GM19025 (cell line): ENCODE measurements at regions not wholly inside any gene's neighbourhood (a gene's known extent, or its start where the extent isn't known, plus 50 kb on each side); places are given as distances from the start of the nearest gene placed in this dataset.
A peak's percentile ranks its signal among the peaks of the same experiment; 100 is the strongest.

ENCODE experiments used
- ATAC-seq: cut with Tn5 transposase; IDR thresholded peaks from one replicate; pipeline ENCODE4 v1.9.1; 2021; ENCODE audit warnings: mild to moderate bottlenecking, low read depth, moderate library complexity; ENCODE audit not compliant: unreplicated experiment

- ATAC-seq = no peak
Measured at GRCh38 chr3:3689601-3690375, 109.4 kb upstream of the LRRN1 start.

GRCh38 chr3:3686907-3687648 lies 112.2 kb upstream of the LRRN1 start:
- ATAC-seq = no peak

GRCh38 chr3:3685721-3686120 lies 113.5 kb upstream of the LRRN1 start:
- no peak for ATAC-seq

GRCh38 chr3:3683261-3683660 lies 116.0 kb upstream of the LRRN1 start:
- ATAC-seq = no peak

GRCh38 chr3:3675801-3676200 lies 123.4 kb upstream of the LRRN1 start:
- ATAC-seq = no peak

GRCh38 chr3:3675186-3675585 lies 124.0 kb upstream of the LRRN1 start:
- ATAC-seq = no peak

- peak; percentile 99 for ATAC-seq
Measured at GRCh38 chr3:3666664-3667063, 132.6 kb upstream of the LRRN1 start.

- ATAC-seq = peak; percentile 42
Measured at GRCh38 chr3:3665961-3666640, 133.1 kb upstream of the LRRN1 start.

- ATAC-seq = no peak
Measured at GRCh38 chr3:3665546-3665945, 133.7 kb upstream of the LRRN1 start.

GRCh38 chr3:3664935-3665334 lies 134.3 kb upstream of the LRRN1 start:
- ATAC-seq = no peak

- no peak for ATAC-seq
Measured at GRCh38 chr3:3662610-3663009, 136.6 kb upstream of the LRRN1 start.

GRCh38 chr3:3654916-3655315 lies 144.3 kb upstream of the LRRN1 start:
- no peak for ATAC-seq

- ATAC-seq = no peak
Measured at GRCh38 chr3:3648988-3649679, 150.1 kb upstream of the LRRN1 start.

- ATAC-seq = no peak
Measured at GRCh38 chr3:3646934-3647333, 152.3 kb upstream of the LRRN1 start.

- peak; percentile 80 for ATAC-seq
Measured at GRCh38 chr3:3646103-3646844, 153.0 kb upstream of the LRRN1 start.

GRCh38 chr3:3641877-3642455 lies 157.3 kb upstream of the LRRN1 start:
- no peak for ATAC-seq

GRCh38 chr3:3639078-3639477 lies 160.2 kb upstream of the LRRN1 start:
- no peak for ATAC-seq

- no peak for ATAC-seq
Measured at GRCh38 chr3:3636815-3637214, 162.4 kb upstream of the LRRN1 start.

GRCh38 chr3:3635109-3635508 lies 164.1 kb upstream of the LRRN1 start:
- no peak for ATAC-seq

GRCh38 chr3:3634326-3634725 lies 164.9 kb upstream of the LRRN1 start:
- no peak for ATAC-seq
